22Rv1 (cell line): ENCODE measurements at regions not wholly inside any gene's neighbourhood (a gene's known extent, or its start where the extent isn't known, plus 50 kb on each side); places are given as distances from the start of the nearest gene placed in this dataset.

Experiments
- H3K27ac ChIP-seq: fragments of 450-650 bp; 2 replicates; pipeline ENCODE4 v1.5.1; 2017
- CTCF ChIP-seq: fragments of 450-650 bp; IDR thresholded peaks from 2 replicates; pipeline ENCODE4 v1.5.1; 2017; ENCODE audit warnings: mild to moderate bottlenecking
- ZFX ChIP-seq: fragments of 450-650 bp; IDR thresholded peaks from 2 replicates; pipeline ENCODE4 v1.6.1; 2017; ENCODE audit warnings: antibody characterized with exemption, borderline replicate concordance

GRCh38 chr1:177820213-177820612, 149.6 kb downstream of the SEC16B start:
- TF ChIP-seq CTCF (no peak), ZFX (no peak)
- no peak overlapping the region for H3K27ac ChIP-seq

- TF ChIP-seq CTCF (no peak), ZFX (no peak)
- no peak overlapping the region for H3K27ac ChIP-seq
These were observed 151.7 kb downstream of the SEC16B start for GRCh38 chr1:177817937-177818875.

GRCh38 chr1:177812650-177813049, 157.2 kb downstream of the SEC16B start:
- TF ChIP-seq ZFX (no peak), CTCF (no peak)
- no peak overlapping the region for H3K27ac ChIP-seq

GRCh38 chr1:177812144-177812543, 157.7 kb downstream of the SEC16B start:
- H3K27ac ChIP-seq = no peak overlapping the region
- TF ChIP-seq ZFX = no peak
- TF ChIP-seq CTCF = no peak

- no peak for TF ChIP-seq CTCF
- TF ChIP-seq ZFX = no peak
- no peak overlapping the region for H3K27ac ChIP-seq
These were observed 158.4 kb downstream of the SEC16B start for GRCh38 chr1:177811429-177811828.

- H3K27ac ChIP-seq = no peak overlapping the region
- no peak for TF ChIP-seq ZFX
- TF ChIP-seq CTCF = no peak
These were observed 160.0 kb downstream of the SEC16B start for GRCh38 chr1:177809819-177810218.

- H3K27ac ChIP-seq = no peak overlapping the region
- TF ChIP-seq CTCF (no peak), ZFX (no peak)
These were observed 167.6 kb downstream of the SEC16B start for GRCh38 chr1:177802304-177802703.
